NCI-H146 treated with DMSO at 0.1 percent for 48 hours (cell line): ENCODE measurements at regions not wholly inside any gene's neighbourhood (a gene's known extent, or its start where the extent isn't known, plus 50 kb on each side); places are given as distances from the start of the nearest gene placed in this dataset.

Source experiments
- DNase-seq: peaks from one replicate; lab custom pipeline; 2025; ENCODE audit not compliant: unreplicated experiment; lab: John Stamatoyannopoulos, UW

DNA sequence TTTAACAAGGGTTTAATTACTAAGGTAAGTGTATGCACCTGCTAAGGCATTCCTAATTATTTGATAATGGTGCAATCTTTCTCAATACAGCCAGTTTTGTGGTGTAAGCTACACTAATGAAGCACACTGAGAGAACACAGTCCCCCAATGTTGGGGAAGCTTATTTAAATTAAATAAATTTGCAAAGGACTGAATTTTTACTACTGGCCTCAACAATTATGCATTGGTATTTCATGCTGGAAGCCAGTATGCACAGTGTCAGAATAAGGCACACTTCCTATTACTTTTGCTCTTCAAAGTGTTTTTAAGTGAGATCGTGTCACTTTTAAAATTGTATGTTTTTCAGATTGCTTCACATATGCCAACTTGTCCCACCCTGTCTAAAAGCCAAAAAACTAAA is 103.2 kb upstream of the ZNF521 start:
- DNase-seq: no peak

DNA sequence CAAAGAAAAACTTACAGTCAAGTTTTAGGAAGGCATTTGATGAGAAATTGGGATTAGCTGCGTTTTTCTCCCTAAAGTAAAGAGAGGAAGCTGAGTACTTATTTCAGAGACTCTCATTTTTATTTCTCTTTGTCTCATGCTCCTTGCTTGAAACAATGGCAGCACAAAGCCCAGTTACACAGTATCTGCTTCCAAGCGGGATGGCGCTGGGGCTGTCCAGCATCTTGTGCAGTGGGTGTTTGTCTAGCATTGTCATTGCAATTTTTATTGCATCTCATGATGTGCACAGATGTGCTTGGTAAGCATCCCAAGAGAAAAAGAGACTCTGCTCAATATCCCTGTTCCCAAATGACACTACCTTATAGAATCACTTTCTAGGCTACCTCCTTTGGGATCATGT is 102.8 kb upstream of the ZNF521 start:
- DNase-seq: no peak

GRCh38 chr18:25454270-25454659 is 102.3 kb upstream of the ZNF521 start:
- no peak for DNase-seq

DNA sequence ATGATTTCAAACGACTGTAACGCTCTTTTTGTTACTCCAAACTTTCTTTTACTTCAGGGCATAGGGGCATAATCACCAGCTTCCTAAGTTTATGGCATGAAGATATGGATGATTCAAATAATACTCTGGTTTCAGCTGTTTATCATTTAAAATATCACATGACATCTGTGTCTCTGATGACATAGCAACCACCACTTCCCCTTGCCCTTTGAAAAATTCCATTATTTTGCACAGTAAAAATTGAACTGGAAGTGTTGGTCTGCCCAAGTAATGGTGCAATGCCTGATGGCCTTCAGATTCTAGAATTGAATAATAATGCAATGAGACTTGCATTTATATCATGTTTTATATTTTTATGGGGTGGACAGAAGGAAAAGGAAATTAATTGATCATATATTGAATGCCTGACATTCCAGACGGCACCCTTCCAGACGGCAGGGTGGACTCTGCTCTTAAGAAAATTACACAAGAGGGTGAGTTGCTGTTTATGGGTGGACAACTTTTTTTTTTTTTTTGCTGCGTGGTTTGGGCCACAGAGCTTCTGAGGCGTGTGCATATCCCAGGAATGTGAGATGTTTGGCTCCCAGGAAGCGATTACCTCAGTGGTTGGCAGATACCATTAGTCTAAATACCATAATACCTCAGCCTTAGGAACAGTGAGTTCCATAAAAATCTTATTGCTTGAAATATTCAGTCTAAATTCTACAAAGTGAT is 101.7 kb upstream of the ZNF521 start:
- DNase-seq: no peak

- no peak for DNase-seq
Measured at GRCh38 chr18:25451077-25451658, 99.2 kb upstream of the ZNF521 start.

- no peak for DNase-seq
Measured at GRCh38 chr18:25449046-25449445, 97.1 kb upstream of the ZNF521 start.

DNA sequence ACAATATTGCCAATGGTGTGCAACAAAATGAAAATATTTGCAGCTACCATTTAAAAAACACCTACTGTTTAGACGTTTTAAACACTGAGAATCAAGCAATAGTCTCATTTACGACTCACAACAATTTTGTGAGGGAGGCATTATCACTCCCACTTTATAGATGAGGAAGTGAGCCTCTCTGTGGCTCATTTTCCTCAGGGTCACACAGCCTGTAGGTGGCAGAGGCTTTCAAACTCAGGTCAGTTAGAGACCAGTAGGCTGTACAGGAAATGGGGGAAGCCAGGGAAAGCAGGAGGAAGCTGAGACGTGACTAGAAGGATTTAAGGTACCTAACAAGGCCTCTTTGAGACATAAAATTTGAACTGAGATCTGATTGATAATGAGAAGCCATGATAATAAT is 95.0 kb upstream of the ZNF521 start:
- no peak for DNase-seq

- DNase-seq: no peak
Measured at GRCh38 chr18:25445430-25445829, 93.5 kb upstream of the ZNF521 start.

- DNase-seq: no peak
Measured at GRCh38 chr18:25443776-25444175, 91.8 kb upstream of the ZNF521 start.

DNA sequence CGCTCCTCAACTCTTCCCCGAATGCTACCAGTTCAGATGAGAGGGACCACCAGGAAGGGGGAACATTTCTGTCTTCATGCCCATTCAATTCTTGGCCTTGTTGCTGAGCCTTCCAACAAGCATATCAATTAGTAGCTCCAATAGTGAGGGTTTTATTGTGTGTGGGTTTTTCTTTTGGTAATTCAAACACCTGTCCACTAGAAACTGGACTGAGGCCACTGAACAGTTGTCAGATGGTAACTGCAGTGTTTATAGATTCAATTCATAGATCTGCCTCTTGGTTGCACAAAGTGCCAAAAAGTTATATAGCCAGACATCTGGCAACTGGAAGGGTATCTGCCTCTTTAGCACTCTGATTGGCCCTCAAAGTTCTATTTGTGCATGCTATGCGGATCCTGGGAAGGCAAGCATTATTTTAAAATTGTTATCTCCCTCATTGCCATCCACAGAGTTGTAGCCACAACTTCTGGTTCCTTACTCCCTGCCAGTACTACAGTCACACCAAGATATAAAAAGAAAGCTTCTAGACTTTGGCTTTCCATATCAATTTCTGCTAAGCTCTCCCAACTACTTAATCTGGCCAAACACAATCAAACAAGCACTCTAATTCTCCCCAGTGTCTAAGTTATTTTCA is 83.3 kb upstream of the ZNF521 start:
- DNase-seq: no peak

GRCh38 chr18:25434745-25435144 is 82.8 kb upstream of the ZNF521 start:
- DNase-seq: no peak

DNA sequence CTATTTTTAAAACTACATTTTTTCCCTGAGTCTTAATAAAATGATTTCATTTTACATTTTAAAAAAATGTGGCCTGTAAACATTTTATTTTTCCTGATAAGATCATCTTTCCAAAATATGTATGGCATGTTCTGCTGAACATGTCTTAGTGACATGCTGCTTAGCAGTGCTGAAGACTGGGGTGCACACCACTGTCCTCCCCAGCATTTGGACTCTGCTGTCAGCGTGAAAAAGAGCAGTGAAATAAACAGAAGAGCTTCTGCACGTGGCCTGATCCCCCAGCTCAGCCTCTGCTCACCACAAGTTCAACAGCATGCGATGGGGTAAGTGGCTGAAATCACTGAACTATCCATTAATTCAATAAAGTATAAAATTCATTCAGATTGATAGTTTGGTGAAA is 81.6 kb upstream of the ZNF521 start:
- no peak for DNase-seq

GRCh38 chr18:25425024-25425423 is 73.1 kb upstream of the ZNF521 start:
- no peak for DNase-seq

- no peak for DNase-seq
Measured at GRCh38 chr18:25423760-25424159, 71.8 kb upstream of the ZNF521 start.

DNA sequence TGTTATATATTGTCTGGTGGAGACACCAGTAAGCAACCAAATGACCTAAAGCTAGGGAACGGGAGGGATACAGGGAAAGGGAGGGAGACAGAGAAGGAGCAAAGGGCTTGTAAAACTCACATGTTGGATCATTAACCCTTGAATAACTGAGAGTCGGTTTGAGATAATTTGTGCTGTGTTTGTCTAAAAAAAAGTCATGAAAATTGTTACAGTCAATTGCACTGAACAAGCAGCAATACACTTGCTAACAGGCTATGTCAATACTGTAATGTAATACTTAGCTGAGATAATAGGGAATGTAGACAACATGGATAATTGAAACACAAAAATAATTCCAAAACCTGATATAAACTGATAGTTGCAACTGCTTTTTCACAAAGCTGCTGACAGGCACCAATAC is 71.3 kb upstream of the ZNF521 start:
- no peak for DNase-seq

DNA sequence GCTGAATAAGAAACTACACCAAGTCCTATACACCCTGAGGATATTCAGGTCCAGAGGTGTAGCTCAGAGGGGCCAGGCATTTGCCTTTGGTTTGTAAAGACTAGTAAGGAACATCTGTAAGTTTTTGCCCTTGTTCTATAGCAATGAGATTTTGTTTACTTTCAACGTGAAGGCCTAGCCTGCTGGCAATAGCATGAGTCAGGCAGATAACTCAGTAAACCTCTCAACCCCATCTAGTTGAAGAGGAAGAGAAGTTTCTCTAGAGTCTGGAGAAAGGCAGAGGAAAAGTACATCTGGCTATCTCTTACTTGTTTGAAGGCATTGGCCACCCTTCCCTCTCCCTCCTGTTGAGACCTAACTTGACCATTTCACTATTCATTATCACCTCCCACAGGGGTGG is 70.3 kb upstream of the ZNF521 start:
- DNase-seq: no peak

DNA sequence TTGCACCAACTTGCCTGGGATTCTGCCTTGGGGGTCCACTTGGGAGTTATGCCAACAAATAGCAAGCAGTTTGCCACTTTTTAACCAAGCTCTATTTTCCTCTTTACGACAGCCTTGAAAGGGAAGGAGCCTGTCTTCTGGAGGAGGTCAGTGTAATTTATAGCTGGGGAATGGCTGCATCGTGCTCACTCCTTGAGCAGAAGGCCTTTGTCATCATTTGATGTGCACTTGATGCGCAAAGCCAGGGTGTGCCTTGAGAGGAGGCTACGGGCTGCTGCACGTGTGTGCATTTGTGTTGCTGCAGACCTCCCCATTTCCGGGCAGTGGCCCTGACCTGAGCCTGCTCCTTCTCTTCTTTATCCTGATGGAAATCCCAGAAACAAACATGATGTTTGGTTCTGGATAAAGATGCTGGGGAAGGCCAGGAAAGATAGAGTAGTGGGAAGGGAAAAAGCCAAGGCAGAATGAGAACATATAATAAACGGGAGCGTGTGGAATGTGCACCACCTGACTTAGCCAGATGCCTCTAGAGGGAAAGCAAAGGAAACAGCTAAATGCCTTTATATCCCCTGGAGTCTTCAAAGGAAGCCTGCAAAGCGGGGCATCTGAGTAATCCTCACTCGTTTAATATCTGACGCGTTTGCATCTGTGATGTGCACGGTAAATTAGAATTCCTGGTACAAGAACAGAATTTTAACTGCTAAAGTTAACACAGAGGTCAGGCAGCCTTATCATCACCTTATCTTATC is 68.3 kb upstream of the ZNF521 start:
- no peak for DNase-seq

DNA sequence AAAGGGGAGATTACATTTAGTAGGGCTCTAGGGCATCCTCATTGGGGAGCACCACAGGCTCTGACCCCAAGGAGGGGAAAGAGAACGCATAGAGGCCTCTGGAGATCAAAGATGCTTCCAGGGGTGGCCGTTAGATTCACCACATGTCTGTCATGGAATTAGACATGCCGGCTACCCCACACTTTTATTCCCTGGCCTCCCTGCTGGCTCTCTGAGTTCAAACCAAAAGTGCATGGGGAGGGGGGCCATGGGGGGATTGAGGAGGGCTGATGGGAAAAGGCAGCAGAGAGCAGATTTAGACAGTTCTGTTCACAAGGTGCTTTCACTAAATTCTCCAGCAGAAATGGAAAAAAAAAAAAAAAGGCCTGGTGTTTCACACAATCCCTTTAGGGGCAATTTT is 64.4 kb upstream of the ZNF521 start:
- DNase-seq: no peak

- no peak for DNase-seq
Measured at GRCh38 chr18:25409971-25410370, 58.0 kb upstream of the ZNF521 start.

DNA sequence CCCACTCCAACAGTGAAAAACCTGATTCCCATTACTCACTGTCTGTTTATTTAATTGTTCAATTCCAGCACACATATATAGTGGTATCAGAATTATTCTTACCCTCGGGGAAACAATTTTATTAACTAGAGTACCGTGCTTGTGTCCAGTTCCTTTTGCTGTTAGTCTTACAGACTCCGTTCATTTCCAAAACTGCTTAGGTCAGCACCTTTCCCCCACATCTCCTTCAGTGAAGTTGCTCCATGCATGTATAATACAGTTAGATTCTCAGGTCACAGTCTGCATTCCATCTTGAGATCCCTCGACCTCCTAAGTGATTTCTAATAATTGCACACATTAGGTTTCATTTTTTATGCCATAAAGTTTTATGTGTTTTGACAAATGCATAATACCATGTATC is 56.3 kb upstream of the ZNF521 start:
- no peak for DNase-seq
